ENCODE measurements at regions not wholly inside any gene's neighbourhood (a gene's known extent, or its start where the extent isn't known, plus 50 kb on each side); places are given as distances from the start of the nearest gene placed in this dataset.
"Not testable (repeated sequence)": the region's sequence is repeated elsewhere in the genome, so short reads cannot be mapped to it uniquely, and the experiment has no call there.

DNA sequence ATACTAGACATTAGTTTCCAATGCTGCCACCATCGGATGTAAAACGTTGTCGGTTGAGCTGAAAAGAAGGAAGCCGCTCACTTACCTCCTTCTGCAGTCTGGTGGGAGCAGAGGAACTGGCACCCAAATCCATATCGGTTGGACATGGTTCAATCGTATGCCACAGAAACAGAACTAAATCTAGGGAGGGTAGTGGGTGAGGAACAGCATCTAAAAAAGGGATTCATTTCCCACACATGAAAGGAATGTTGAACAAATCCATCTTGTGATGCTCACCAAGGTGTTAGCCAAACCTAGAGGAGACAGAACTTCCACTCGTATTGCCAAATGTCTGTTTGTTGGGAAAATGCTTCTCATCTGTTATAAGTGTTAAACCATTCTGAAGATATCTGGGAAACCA, 532.7 kb downstream of the NLGN4X start:
- DNase-seq (ENCODE audit: extremely low spot score, unreplicated experiment), result no peak
- TF ChIP-seq, protein P1, sequence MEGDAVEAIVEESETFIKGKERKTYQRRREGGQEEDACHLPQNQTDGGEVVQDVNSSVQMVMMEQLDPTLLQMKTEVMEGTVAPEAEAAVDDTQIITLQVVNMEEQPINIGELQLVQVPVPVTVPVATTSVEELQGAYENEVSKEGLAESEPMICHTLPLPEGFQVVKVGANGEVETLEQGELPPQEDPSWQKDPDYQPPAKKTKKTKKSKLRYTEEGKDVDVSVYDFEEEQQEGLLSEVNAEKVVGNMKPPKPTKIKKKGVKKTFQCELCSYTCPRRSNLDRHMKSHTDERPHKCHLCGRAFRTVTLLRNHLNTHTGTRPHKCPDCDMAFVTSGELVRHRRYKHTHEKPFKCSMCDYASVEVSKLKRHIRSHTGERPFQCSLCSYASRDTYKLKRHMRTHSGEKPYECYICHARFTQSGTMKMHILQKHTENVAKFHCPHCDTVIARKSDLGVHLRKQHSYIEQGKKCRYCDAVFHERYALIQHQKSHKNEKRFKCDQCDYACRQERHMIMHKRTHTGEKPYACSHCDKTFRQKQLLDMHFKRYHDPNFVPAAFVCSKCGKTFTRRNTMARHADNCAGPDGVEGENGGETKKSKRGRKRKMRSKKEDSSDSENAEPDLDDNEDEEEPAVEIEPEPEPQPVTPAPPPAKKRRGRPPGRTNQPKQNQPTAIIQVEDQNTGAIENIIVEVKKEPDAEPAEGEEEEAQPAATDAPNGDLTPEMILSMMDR (IDR thresholded peaks at IDR 0.05), result no peak
- Mint-ChIP-seq H3K9me3 (ENCODE audit: unreplicated experiment) (peaks cover 35% of the 10 kb centered on the region), H3K4me3 (ENCODE audit: unreplicated experiment) (no peak overlapping the region), H3K27ac (ENCODE audit: unreplicated experiment) (no peak overlapping the region), H3K4me1 (ENCODE audit: unreplicated experiment) (no peaks in the 10 kb centered on the region), H3K27me3 (ENCODE audit: unreplicated experiment) (no peaks in the 10 kb centered on the region), H3K36me3 (ENCODE audit: unreplicated experiment) (no peaks in the 10 kb centered on the region)

DNA sequence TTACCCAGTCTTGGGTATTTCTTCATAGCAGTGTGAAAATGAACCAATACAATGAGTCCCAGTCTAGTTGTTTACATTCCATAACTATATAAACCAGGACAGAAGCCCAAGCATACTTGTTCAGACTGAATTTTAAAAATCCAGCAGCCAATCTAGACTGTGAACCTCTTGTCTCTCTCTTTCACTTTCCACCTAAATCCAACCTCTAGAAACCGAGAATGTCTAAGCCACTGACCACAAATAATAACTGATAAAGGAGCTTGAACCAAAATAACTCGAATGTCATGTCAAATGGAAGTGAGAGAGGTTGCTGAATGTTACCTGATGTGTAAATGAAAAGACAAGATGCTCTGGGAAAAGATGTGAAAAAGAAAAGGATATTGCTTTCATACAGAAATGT, 544.7 kb downstream of the NLGN4X start:
- H3K27ac Mint-ChIP-seq (ENCODE audit: unreplicated experiment), result no peak overlapping the region
- no peaks in the 10 kb centered on the region for H3K27me3 Mint-ChIP-seq (ENCODE audit: unreplicated experiment)
- no peaks in the 10 kb centered on the region for H3K36me3 Mint-ChIP-seq (ENCODE audit: unreplicated experiment)
- peaks cover 25% of the 10 kb centered on the region for H3K9me3 Mint-ChIP-seq (ENCODE audit: unreplicated experiment)
- no peak overlapping the region for H3K4me3 Mint-ChIP-seq (ENCODE audit: unreplicated experiment)
- TF ChIP-seq, protein P1 (IDR thresholded peaks at IDR 0.05), result no peak
- H3K4me1 Mint-ChIP-seq (ENCODE audit: unreplicated experiment), result no peaks in the 10 kb centered on the region
- no peak for DNase-seq (ENCODE audit: extremely low spot score, unreplicated experiment)

DNA sequence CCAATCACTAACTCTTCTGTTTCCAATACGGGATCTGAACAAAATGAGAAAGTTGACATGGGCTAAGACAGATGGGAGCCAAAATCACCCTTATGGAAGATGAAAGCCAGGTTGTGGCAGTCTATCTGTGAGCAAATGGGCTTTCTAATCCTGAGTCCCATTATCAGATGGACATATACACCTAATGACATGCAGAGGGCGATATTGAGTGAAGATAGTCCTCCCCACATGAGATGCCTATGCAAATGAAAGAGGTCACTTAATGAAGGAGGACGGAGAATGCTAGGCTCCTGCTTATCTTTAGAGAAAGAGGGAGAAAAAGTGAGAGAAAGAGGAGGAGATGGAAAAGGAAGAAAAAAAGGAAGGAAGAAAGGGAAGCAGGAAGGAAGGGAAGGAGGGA, 547.5 kb downstream of the NLGN4X start:
- H3K27ac Mint-ChIP-seq (ENCODE audit: unreplicated experiment), result no peak overlapping the region
- H3K27me3 Mint-ChIP-seq (ENCODE audit: unreplicated experiment), result no peaks in the 10 kb centered on the region
- TF ChIP-seq, protein P1 (IDR thresholded peaks at IDR 0.05), result no peak
- no peaks in the 10 kb centered on the region for H3K36me3 Mint-ChIP-seq (ENCODE audit: unreplicated experiment)
- DNase-seq (ENCODE audit: extremely low spot score, unreplicated experiment), result no peak
- H3K4me1 Mint-ChIP-seq (ENCODE audit: unreplicated experiment), result no peaks in the 10 kb centered on the region
- no peak overlapping the region for H3K4me3 Mint-ChIP-seq (ENCODE audit: unreplicated experiment)
- peaks cover 33% of the 10 kb centered on the region for H3K9me3 Mint-ChIP-seq (ENCODE audit: unreplicated experiment)

DNA sequence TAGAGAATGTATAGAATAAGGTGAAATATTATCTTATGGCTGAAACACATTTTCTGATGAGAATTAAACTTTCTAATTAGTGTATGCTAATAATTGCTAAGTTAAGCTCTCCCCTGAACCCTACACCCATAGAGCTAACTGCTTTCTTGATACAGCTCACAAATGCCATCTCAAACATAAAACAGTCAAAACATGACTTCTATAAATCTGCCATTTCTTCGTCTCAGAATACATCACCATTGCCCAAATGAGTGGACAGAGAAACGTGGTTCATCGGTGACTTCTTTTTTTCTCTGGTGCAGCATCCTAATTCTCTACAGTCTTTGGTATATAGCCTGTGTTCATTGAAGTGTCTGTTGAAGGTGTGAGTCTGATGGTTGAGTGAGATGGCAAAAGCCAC, 554.6 kb downstream of the NLGN4X start:
- H3K9me3 Mint-ChIP-seq (ENCODE audit: unreplicated experiment), result peaks cover 52% of the 10 kb centered on the region
- H3K27me3 Mint-ChIP-seq (ENCODE audit: unreplicated experiment), result no peaks in the 10 kb centered on the region
- no peaks in the 10 kb centered on the region for H3K36me3 Mint-ChIP-seq (ENCODE audit: unreplicated experiment)

DNA sequence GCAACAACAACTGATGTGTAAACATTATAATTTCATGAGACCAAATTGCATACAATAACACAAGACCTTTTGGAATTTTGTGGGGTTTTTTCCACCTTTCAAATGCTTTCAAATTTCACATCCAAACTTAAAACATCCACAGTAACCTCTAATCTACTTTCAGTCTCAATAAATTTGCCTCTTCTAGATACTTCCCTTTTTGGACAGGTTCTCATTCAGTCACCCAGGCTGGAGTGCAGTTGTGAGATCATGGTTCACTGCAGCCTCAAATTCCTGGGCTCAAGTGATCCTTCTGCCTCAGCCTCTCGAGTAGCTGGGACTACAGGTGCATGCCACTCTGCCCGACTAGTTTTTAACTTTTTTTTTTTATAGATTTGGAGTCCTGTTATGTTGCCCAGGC, 556.6 kb downstream of the NLGN4X start:
- H3K4me3 Mint-ChIP-seq (ENCODE audit: unreplicated experiment), result no peak overlapping the region
- no peaks in the 10 kb centered on the region for H3K27me3 Mint-ChIP-seq (ENCODE audit: unreplicated experiment)
- H3K27ac Mint-ChIP-seq (ENCODE audit: unreplicated experiment), result no peak overlapping the region
- no peaks in the 10 kb centered on the region for H3K4me1 Mint-ChIP-seq (ENCODE audit: unreplicated experiment)
- no peaks in the 10 kb centered on the region for H3K36me3 Mint-ChIP-seq (ENCODE audit: unreplicated experiment)
- TF ChIP-seq, protein P1 (IDR thresholded peaks at IDR 0.05), result no peak
- DNase-seq (ENCODE audit: extremely low spot score, unreplicated experiment), result no peak
- peaks cover 56% of the 10 kb centered on the region for H3K9me3 Mint-ChIP-seq (ENCODE audit: unreplicated experiment)

More for the DNA sequence above, 554.6 kb downstream of the NLGN4X start:
- DNase-seq (ENCODE audit: extremely low spot score, unreplicated experiment), result no peak
- Mint-ChIP-seq H3K27ac (ENCODE audit: unreplicated experiment) (no peak overlapping the region), H3K4me3 (ENCODE audit: unreplicated experiment) (no peak overlapping the region), H3K4me1 (ENCODE audit: unreplicated experiment) (no peaks in the 10 kb centered on the region)
- TF ChIP-seq, protein P1 (IDR thresholded peaks at IDR 0.05), result no peak

DNA sequence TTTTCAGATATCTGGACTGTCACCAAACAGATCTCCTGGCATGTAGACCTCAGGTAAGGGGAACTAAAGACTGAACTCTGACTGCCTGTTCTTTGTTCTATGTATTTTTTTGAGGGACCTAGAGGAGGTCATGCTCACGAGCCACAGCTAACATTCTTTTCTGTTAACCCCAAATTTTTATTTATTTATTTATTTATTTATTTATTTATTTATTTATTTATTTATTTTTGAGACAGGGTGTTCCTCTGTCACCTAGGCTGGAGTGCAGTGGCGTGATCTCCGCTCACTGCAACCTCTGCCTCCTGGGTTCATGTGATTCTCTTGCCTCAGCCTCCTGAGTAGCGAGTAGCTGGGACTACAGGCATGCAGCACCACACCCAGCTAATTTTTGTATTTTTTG, 562.0 kb downstream of the NLGN4X start:
- H3K27me3 Mint-ChIP-seq (ENCODE audit: unreplicated experiment); DNase-seq (ENCODE audit: extremely low spot score, unreplicated experiment); H3K4me1 Mint-ChIP-seq (ENCODE audit: unreplicated experiment); H3K36me3 Mint-ChIP-seq (ENCODE audit: unreplicated experiment); H3K27ac Mint-ChIP-seq (ENCODE audit: unreplicated experiment); H3K4me3 Mint-ChIP-seq (ENCODE audit: unreplicated experiment): not testable (repeated sequence)
- peaks cover 59% of the 10 kb centered on the region for H3K9me3 Mint-ChIP-seq (ENCODE audit: unreplicated experiment)
